ENCODE measurements at regions not wholly inside any gene's neighbourhood (a gene's known extent, or its start where the extent isn't known, plus 50 kb on each side); places are given as distances from the start of the nearest gene placed in this dataset.

GRCh38 chr16:59198487-59198886, 464.4 kb upstream of the GOT2 start:
- H3K4me3 ChIP-seq (ENCODE audit: low read length): no peak overlapping the region
- no CpG with 5 or more reads among the region's 3 CpGs for WGBS (ENCODE audit: insufficient coverage, insufficient read length)
- H3K27ac ChIP-seq (ENCODE audit: low read length): no peak overlapping the region
- H3K27me3 ChIP-seq (ENCODE audit: control insufficient read depth, insufficient read depth, low read length): no peaks in the 10 kb centered on the region
- H3K36me3 ChIP-seq (ENCODE audit: control insufficient read depth, insufficient read depth, low read length): no peaks in the 10 kb centered on the region
- H3K4me1 ChIP-seq (ENCODE audit: control insufficient read depth, insufficient read depth, low read length): no peaks in the 10 kb centered on the region
- no peak for DNase-seq (ENCODE audit: low read depth, low spot score)
- no peaks in the 10 kb centered on the region for H3K9me3 ChIP-seq (ENCODE audit: control insufficient read depth, insufficient read depth, low read length)

DNA sequence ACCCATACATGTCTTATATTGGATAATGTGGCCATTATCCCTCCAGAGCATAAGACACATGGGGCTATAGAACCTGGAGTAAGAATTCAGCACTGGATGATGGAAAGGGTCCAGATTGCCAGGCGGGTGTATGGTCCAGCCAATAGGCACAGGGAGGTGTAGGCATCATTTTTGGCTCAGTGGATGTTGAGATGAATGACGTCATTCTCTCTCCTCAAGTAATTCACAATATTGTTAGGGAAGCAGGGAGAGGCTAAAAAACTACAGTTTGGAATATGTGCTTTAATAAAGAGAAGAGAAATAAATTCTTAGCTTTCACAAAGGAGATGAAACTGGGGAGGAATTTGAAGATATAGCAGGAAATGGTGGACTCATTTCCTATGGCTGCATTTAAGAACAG, 461.1 kb upstream of the GOT2 start:
- Histone ChIP-seq H3K27me3 (ENCODE audit: control insufficient read depth, insufficient read depth, low read length) (no peaks in the 10 kb centered on the region), H3K4me3 (ENCODE audit: low read length) (no peak overlapping the region), H3K4me1 (ENCODE audit: control insufficient read depth, insufficient read depth, low read length) (no peaks in the 10 kb centered on the region), H3K36me3 (ENCODE audit: control insufficient read depth, insufficient read depth, low read length) (no peaks in the 10 kb centered on the region), H3K9me3 (ENCODE audit: control insufficient read depth, insufficient read depth, low read length) (no peaks in the 10 kb centered on the region), H3K27ac (ENCODE audit: low read length) (no peak overlapping the region)
- WGBS (ENCODE audit: insufficient coverage, insufficient read length): no CpG with 5 or more reads among the region's 2 CpGs
- no peak for DNase-seq (ENCODE audit: low read depth, low spot score)

DNA sequence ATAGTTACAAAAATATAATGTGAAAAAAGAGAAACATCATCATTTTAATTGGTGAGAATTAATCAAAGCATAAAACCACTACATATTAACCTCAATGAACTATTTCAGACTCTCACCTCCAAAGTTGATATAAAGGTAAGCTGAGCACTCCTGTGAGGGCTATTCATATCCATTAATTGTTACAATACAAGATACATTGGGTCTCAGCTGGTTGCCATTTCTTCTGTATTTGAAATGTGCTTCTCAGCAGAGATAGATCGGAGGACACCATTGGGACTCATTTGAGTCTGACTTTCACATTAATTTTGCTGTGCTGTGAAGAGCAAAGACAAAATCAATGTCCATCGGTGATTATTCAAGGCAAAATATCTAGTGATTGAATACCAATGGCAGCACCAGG, 459.5 kb upstream of the GOT2 start:
- no peak for DNase-seq (ENCODE audit: low read depth, low spot score)
- Histone ChIP-seq H3K4me3 (ENCODE audit: low read length) (no peak overlapping the region), H3K4me1 (ENCODE audit: control insufficient read depth, insufficient read depth, low read length) (no peaks in the 10 kb centered on the region), H3K27me3 (ENCODE audit: control insufficient read depth, insufficient read depth, low read length) (no peaks in the 10 kb centered on the region), H3K27ac (ENCODE audit: low read length) (no peak overlapping the region), H3K9me3 (ENCODE audit: control insufficient read depth, insufficient read depth, low read length) (no peaks in the 10 kb centered on the region), H3K36me3 (ENCODE audit: control insufficient read depth, insufficient read depth, low read length) (no peaks in the 10 kb centered on the region)
- no CpG with 5 or more reads among the region's 2 CpGs for WGBS (ENCODE audit: insufficient coverage, insufficient read length)

DNA sequence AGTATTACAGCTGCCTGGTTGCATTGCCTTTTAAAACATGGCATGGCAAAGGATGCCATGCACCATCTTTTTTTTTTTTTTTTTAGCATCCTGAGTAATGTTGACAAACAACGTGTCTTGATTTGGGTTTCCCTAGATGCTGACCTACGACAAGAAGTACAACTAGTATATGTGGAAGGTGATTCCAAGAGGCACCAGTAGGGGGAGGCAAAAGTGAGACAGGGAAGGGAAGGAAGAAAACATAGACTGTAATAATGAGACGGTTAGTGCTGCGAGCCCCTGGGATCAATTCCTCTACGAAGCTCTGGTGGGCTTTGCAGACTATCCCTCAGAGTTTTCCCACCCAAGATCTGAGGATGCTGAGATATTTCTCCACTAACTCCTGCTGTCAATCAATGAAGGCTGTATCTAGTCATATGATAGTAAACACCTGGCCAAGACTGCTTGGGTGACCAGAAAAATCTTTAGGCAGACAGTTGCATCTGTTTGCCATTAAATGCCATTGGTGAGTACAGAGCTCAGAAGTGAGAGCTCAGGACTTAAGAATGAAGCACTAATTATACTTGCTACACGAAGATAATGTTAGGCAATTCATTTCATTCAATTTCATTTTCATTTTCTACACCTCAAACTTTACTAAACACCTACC, 458.6 kb upstream of the GOT2 start:
- DNase-seq (ENCODE audit: low read depth, low spot score): peak; percentile 54
- WGBS (ENCODE audit: insufficient coverage, insufficient read length): no CpG with 5 or more reads among the region's 6 CpGs
- H3K4me3 ChIP-seq (ENCODE audit: low read length): no peak overlapping the region
- no peaks in the 10 kb centered on the region for H3K36me3 ChIP-seq (ENCODE audit: control insufficient read depth, insufficient read depth, low read length)
- no peak overlapping the region for H3K27ac ChIP-seq (ENCODE audit: low read length)
- H3K27me3 ChIP-seq (ENCODE audit: control insufficient read depth, insufficient read depth, low read length): no peaks in the 10 kb centered on the region
- no peaks in the 10 kb centered on the region for H3K9me3 ChIP-seq (ENCODE audit: control insufficient read depth, insufficient read depth, low read length)
- H3K4me1 ChIP-seq (ENCODE audit: control insufficient read depth, insufficient read depth, low read length): no peaks in the 10 kb centered on the region

- DNase-seq (ENCODE audit: low read depth, low spot score): no peak
- Histone ChIP-seq H3K36me3 (ENCODE audit: control insufficient read depth, insufficient read depth, low read length) (no peaks in the 10 kb centered on the region), H3K27ac (ENCODE audit: low read length) (no peak overlapping the region), H3K9me3 (ENCODE audit: control insufficient read depth, insufficient read depth, low read length) (no peaks in the 10 kb centered on the region), H3K4me3 (ENCODE audit: low read length) (no peak overlapping the region), H3K4me1 (ENCODE audit: control insufficient read depth, insufficient read depth, low read length) (no peaks in the 10 kb centered on the region), H3K27me3 (ENCODE audit: control insufficient read depth, insufficient read depth, low read length) (no peaks in the 10 kb centered on the region)
These were observed 456.6 kb upstream of the GOT2 start for GRCh38 chr16:59190731-59191130.

GRCh38 chr16:59188029-59188428, 453.9 kb upstream of the GOT2 start:
- no peak for DNase-seq (ENCODE audit: low read depth, low spot score)
- H3K9me3 ChIP-seq (ENCODE audit: control insufficient read depth, insufficient read depth, low read length): no peaks in the 10 kb centered on the region
- H3K27me3 ChIP-seq (ENCODE audit: control insufficient read depth, insufficient read depth, low read length): no peaks in the 10 kb centered on the region
- no peaks in the 10 kb centered on the region for H3K4me1 ChIP-seq (ENCODE audit: control insufficient read depth, insufficient read depth, low read length)
- no peaks in the 10 kb centered on the region for H3K36me3 ChIP-seq (ENCODE audit: control insufficient read depth, insufficient read depth, low read length)
- no CpG with 5 or more reads among the region's 3 CpGs for WGBS (ENCODE audit: insufficient coverage, insufficient read length)
- H3K4me3 ChIP-seq (ENCODE audit: low read length): no peak overlapping the region
- H3K27ac ChIP-seq (ENCODE audit: low read length): no peak overlapping the region

DNA sequence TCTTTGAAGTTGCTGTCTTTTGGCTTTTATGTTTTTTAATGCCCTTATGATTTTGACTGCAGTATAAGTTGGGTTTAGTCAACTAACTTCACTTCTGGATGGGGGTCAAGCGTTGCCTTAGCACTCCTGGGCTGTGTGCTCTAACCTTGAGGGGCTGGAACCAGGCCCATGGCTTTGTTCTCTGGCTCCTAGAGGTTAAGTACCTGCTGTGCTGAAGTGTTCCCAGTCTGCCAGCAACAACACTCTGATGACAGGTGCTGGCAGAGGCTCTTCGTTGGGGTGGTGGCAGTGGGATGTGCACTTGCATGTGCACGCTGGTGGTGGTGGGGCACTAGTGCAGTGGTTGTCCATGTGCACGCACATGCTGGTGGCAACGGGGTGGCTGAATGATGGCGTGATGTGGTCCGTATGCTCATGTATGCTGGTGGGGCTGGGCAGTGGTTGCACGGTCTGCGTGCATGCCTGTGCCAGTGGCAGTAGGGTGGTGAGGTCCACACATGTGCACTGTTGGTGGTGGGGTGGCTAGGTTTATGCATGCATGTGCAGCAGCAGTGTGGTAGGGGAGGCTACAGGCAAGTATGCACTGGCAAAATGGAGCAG, 447.8 kb upstream of the GOT2 start:
- Histone ChIP-seq H3K36me3 (ENCODE audit: control insufficient read depth, insufficient read depth, low read length) (no peaks in the 10 kb centered on the region), H3K4me3 (ENCODE audit: low read length) (no peak overlapping the region), H3K27me3 (ENCODE audit: control insufficient read depth, insufficient read depth, low read length) (no peaks in the 10 kb centered on the region), H3K27ac (ENCODE audit: low read length) (no peak overlapping the region), H3K9me3 (ENCODE audit: control insufficient read depth, insufficient read depth, low read length) (no peaks in the 10 kb centered on the region), H3K4me1 (ENCODE audit: control insufficient read depth, insufficient read depth, low read length) (no peaks in the 10 kb centered on the region)
- DNase-seq (ENCODE audit: low read depth, low spot score): no peak
- WGBS (ENCODE audit: insufficient coverage, insufficient read length): no CpG with 5 or more reads among the region's 9 CpGs

- H3K27me3 ChIP-seq (ENCODE audit: control insufficient read depth, insufficient read depth, low read length): no peaks in the 10 kb centered on the region
- no peak overlapping the region for H3K27ac ChIP-seq (ENCODE audit: low read length)
- H3K9me3 ChIP-seq (ENCODE audit: control insufficient read depth, insufficient read depth, low read length): no peaks in the 10 kb centered on the region
- WGBS (ENCODE audit: insufficient coverage, insufficient read length): no CpG with 5 or more reads among the region's 1 CpG
- no peak overlapping the region for H3K4me3 ChIP-seq (ENCODE audit: low read length)
- H3K36me3 ChIP-seq (ENCODE audit: control insufficient read depth, insufficient read depth, low read length): no peaks in the 10 kb centered on the region
- H3K4me1 ChIP-seq (ENCODE audit: control insufficient read depth, insufficient read depth, low read length): no peaks in the 10 kb centered on the region
- DNase-seq (ENCODE audit: low read depth, low spot score): no peak
These were observed 446.0 kb upstream of the GOT2 start for GRCh38 chr16:59180083-59180476.

- no peaks in the 10 kb centered on the region for H3K36me3 ChIP-seq (ENCODE audit: control insufficient read depth, insufficient read depth, low read length)
- no peak overlapping the region for H3K4me3 ChIP-seq (ENCODE audit: low read length)
- H3K27me3 ChIP-seq (ENCODE audit: control insufficient read depth, insufficient read depth, low read length): no peaks in the 10 kb centered on the region
- no peaks in the 10 kb centered on the region for H3K4me1 ChIP-seq (ENCODE audit: control insufficient read depth, insufficient read depth, low read length)
- no CpG with 5 or more reads among the region's 3 CpGs for WGBS (ENCODE audit: insufficient coverage, insufficient read length)
- H3K9me3 ChIP-seq (ENCODE audit: control insufficient read depth, insufficient read depth, low read length): no peaks in the 10 kb centered on the region
- no peak overlapping the region for H3K27ac ChIP-seq (ENCODE audit: low read length)
- no peak for DNase-seq (ENCODE audit: low read depth, low spot score)
These were observed 445.4 kb upstream of the GOT2 start for GRCh38 chr16:59179446-59180082.

DNA sequence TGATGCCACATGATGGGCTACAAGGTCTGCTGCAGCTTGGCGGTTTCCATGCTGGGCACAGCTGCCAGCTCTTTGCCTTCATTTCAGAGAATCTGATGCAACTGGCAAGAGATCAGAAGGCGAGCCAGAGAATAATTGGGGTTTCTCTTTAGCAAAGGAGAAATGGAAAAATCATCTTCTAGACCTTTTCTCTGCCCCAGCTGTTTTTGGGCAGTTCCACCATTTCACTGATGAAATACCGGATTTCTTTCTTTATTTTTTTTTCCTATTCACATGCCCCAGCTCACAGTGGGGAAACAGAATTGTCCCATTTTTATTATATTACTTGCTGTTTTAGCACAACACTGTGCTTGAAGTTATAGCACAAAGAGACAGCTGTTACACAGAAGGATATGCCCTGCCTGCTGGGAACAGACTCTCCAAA, 439.3 kb upstream of the GOT2 start:
- Histone ChIP-seq H3K27ac (ENCODE audit: low read length) (no peak overlapping the region), H3K27me3 (ENCODE audit: control insufficient read depth, insufficient read depth, low read length) (no peaks in the 10 kb centered on the region), H3K9me3 (ENCODE audit: control insufficient read depth, insufficient read depth, low read length) (no peaks in the 10 kb centered on the region), H3K4me1 (ENCODE audit: control insufficient read depth, insufficient read depth, low read length) (no peaks in the 10 kb centered on the region), H3K4me3 (ENCODE audit: low read length) (no peak overlapping the region), H3K36me3 (ENCODE audit: control insufficient read depth, insufficient read depth, low read length) (no peaks in the 10 kb centered on the region)
- no peak for DNase-seq (ENCODE audit: low read depth, low spot score)
- WGBS (ENCODE audit: insufficient coverage, insufficient read length): no CpG with 5 or more reads among the region's 3 CpGs
